ENCODE measurements at regions not wholly inside any gene's neighbourhood (a gene's known extent, or its start where the extent isn't known, plus 50 kb on each side); places are given as distances from the start of the nearest gene placed in this dataset.

DNA sequence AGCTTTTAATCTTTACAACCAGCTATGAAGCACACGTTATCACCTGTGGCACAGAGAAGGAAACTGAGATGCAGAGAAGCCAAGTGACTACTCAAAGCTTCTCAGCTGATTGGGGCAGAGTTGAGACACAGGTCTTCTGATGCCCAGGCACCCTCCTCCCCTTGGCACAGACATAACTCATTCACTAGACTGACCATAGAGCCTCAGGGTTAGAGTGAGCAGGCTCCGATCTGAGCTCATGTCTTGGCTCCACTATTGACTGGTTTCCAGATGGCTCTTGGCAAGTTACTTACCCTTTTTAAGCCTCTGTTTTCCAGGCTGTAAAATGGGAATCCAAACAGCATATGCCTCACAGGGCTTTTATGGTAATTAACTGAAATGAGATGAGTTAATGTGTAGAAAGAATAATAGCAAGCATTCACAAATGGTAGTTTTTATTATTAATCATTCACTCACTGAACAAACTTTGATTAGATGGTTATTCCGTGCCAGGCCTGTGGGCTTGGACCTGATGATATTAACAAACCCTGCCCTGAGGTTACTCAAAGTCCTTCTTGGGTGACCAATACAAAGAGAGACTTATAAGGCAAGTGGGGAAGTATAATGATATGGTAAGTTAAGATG, 184.3 kb downstream of the ANXA2 start:
- H3K9me3 ChIP-seq (ENCODE audit: control insufficient read depth in 4 of 4, insufficient read depth in 3 of 4, low read length in 3 of 4) = peaks cover 0 to 2% (median 0%) of the 10 kb centered on the region in 4 donors
- TF ChIP-seq, protein P1, sequence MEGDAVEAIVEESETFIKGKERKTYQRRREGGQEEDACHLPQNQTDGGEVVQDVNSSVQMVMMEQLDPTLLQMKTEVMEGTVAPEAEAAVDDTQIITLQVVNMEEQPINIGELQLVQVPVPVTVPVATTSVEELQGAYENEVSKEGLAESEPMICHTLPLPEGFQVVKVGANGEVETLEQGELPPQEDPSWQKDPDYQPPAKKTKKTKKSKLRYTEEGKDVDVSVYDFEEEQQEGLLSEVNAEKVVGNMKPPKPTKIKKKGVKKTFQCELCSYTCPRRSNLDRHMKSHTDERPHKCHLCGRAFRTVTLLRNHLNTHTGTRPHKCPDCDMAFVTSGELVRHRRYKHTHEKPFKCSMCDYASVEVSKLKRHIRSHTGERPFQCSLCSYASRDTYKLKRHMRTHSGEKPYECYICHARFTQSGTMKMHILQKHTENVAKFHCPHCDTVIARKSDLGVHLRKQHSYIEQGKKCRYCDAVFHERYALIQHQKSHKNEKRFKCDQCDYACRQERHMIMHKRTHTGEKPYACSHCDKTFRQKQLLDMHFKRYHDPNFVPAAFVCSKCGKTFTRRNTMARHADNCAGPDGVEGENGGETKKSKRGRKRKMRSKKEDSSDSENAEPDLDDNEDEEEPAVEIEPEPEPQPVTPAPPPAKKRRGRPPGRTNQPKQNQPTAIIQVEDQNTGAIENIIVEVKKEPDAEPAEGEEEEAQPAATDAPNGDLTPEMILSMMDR (IDR thresholded peaks at IDR 0.05; ENCODE audit: control extremely low read depth, extremely low read depth) = no peak
- no peak overlapping the region for H3K27ac ChIP-seq (ENCODE audit: low read depth in 1 of 2, low read length in 1 of 2)
- DNase-seq (no peak), ATAC-seq (ENCODE audit: insufficient read depth, low FRiP score) (no peak)
- H3K4me1 ChIP-seq (ENCODE audit: control insufficient read depth in 5 of 5, insufficient read depth in 5 of 5, low read length in 5 of 5) = peaks cover 0 to 4% (median 0%) of the 10 kb centered on the region in 5 donors
- H3K27me3 ChIP-seq (ENCODE audit: control insufficient read depth in 3 of 3, insufficient read depth in 3 of 3, low read length in 2 of 3) = no peaks in the 10 kb centered on the region
- no peaks in the 10 kb centered on the region for H3K36me3 ChIP-seq (ENCODE audit: control insufficient read depth in 4 of 4, insufficient read depth in 4 of 4, low read length in 4 of 4)
- 85 to 94% methylated on average over 3 of the region's 3 CpGs for WGBS, 2 donors
- no peak overlapping the region for H3K9ac ChIP-seq (ENCODE audit: insufficient read depth in 1 of 2, low read length in 2 of 2)
- no peak overlapping the region for H3K4me3 ChIP-seq

DNA sequence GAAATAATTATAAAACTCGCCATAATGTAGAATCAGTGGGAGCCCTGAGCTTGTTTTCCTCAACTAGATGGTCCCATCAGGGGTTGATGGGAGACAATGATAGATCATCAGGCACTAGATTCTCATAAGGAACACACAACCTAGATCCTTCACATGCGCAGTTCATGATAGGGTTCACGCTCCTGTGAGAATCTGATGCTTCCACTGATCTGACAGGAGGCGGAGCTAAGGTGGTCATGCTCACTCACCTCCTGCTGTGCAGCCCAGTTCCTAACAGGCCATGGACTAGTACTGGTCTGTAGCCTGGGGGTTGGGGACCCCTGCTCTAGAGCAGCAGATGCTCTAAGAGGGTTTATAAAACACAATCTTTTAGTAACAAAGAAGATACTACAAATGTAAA, 183.6 kb downstream of the ANXA2 start:
- no peak for ATAC-seq (ENCODE audit: insufficient read depth, low FRiP score)
- Histone ChIP-seq H3K4me3 (no peak overlapping the region), H3K36me3 (ENCODE audit: control insufficient read depth in 4 of 4, insufficient read depth in 4 of 4, low read length in 4 of 4) (no peaks in the 10 kb centered on the region), H3K27ac (ENCODE audit: low read depth in 1 of 2, low read length in 1 of 2) (no peak overlapping the region), H3K27me3 (ENCODE audit: control insufficient read depth in 3 of 3, insufficient read depth in 3 of 3, low read length in 2 of 3) (no peaks in the 10 kb centered on the region), H3K4me1 (ENCODE audit: control insufficient read depth in 5 of 5, insufficient read depth in 5 of 5, low read length in 5 of 5) (no peaks in the 10 kb centered on the region), H3K9ac (ENCODE audit: insufficient read depth in 1 of 2, low read length in 2 of 2) (no peak overlapping the region), H3K9me3 (ENCODE audit: control insufficient read depth in 4 of 4, insufficient read depth in 3 of 4, low read length in 3 of 4) (peaks cover 0 to 2% (median 0%) of the 10 kb centered on the region in 4 donors)
- DNase-seq = no peak
- TF ChIP-seq, protein P1 (IDR thresholded peaks at IDR 0.05; ENCODE audit: control extremely low read depth, extremely low read depth) = no peak
- 94 to 97% methylated on average over 4 of the region's 4 CpGs for WGBS, 2 donors

DNA sequence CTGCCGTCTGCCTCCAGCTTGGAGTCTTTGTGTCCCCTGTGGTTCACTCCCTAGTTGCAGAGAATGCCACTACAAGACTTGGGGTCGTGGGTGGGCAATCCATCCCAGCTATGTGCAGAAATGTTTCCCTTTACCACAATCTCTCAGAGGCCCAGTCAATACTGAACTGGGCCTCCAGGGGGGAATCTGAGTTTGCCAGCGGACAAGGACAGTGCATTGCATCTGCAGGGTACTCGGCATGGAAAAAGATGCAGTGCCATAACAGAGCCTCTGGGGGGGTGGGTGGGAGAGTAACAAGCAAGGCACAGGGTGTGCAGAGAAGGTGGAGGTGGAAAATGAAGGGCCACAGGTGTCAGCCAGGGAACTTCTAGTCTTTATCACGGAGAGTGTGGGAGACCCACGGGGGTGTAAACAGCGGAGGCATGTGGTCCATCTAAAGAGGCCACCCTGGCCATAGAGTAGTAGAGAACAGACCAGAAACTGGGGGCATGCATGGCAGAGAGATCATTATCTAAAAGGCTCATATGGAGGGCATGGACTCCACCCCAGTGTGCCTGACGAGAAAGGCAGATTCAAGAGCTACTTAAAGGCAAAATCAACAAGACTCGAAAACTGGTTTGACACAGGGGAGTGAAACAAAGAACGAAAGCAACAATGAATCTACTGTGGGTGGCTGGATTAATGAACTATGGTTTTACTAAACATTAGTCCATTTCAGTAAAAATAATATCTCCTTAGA, 182.4 kb downstream of the ANXA2 start:
- H3K4me3 ChIP-seq = no peak overlapping the region
- 68 to 83% methylated on average over 9 of the region's 10 CpGs for WGBS, 2 donors
- DNase-seq (peak in 2 of 3 donors; percentile 35 to 55), ATAC-seq (ENCODE audit: insufficient read depth, low FRiP score) (no peak)
- no peaks in the 10 kb centered on the region for H3K27me3 ChIP-seq (ENCODE audit: control insufficient read depth in 3 of 3, insufficient read depth in 3 of 3, low read length in 2 of 3)
- no peaks in the 10 kb centered on the region for H3K4me1 ChIP-seq (ENCODE audit: control insufficient read depth in 5 of 5, insufficient read depth in 5 of 5, low read length in 5 of 5)
- peaks cover 0 to 2% (median 0%) of the 10 kb centered on the region in 4 donors for H3K9me3 ChIP-seq (ENCODE audit: control insufficient read depth in 4 of 4, insufficient read depth in 3 of 4, low read length in 3 of 4)
- H3K9ac ChIP-seq (ENCODE audit: insufficient read depth in 1 of 2, low read length in 2 of 2) = no peak overlapping the region
- TF ChIP-seq, protein P1 (IDR thresholded peaks at IDR 0.05; ENCODE audit: control extremely low read depth, extremely low read depth) = no peak
- H3K36me3 ChIP-seq (ENCODE audit: control insufficient read depth in 4 of 4, insufficient read depth in 4 of 4, low read length in 4 of 4) = no peaks in the 10 kb centered on the region
- no peak overlapping the region for H3K27ac ChIP-seq (ENCODE audit: low read depth in 1 of 2, low read length in 1 of 2)

All from lung (tissue), 11 donors.